GM23248 (cell line): ENCODE measurements at regions not wholly inside any gene's neighbourhood (a gene's known extent, or its start where the extent isn't known, plus 50 kb on each side); places are given as distances from the start of the nearest gene placed in this dataset.

Experiments used
- EZH2 ChIP-seq: fragments of 200-600 bp; sonication (generic); IDR thresholded peaks from 2 replicates; pipeline ENCODE4 v1.6.1; 2018; ENCODE audit warnings: antibody characterized with exemption, mild to moderate bottlenecking; ENCODE audit not compliant: insufficient read depth, poor library complexity, severe bottlenecking
- EZH2phosphoT487 ChIP-seq: fragments of 200-600 bp; sonication (generic); IDR thresholded peaks from 2 replicates; pipeline ENCODE4 v1.6.1; 2018; ENCODE audit warnings: antibody characterized with exemption, moderate library complexity, mild to moderate bottlenecking, low read depth; ENCODE audit not compliant: insufficient read depth

- TF ChIP-seq EZH2 (no peak), EZH2phosphoT487 (no peak)
These were observed 782.7 kb upstream of the KIF2B start for GRCh38 chr17:53039981-53040380.
